OCI-LY7 (cell line): ENCODE measurements at regions not wholly inside any gene's neighbourhood (a gene's known extent, or its start where the extent isn't known, plus 50 kb on each side); places are given as distances from the start of the nearest gene placed in this dataset.

Experiments used
- CTCF ChIP-seq: fragments of 200-600 bp; sonication (generic); conservative IDR thresholded peaks from 2 replicates; pipeline ENCODE4 v1.5.1; 2014; ENCODE audit warnings: mild to moderate bottlenecking, antibody characterized with exemption, low read length, moderate library complexity, mixed read lengths
- EZH2phosphoT487 ChIP-seq: fragments of 200-600 bp; sonication (generic); IDR thresholded peaks from 2 replicates; pipeline ENCODE4 v1.6.1; 2018; ENCODE audit warnings: low read depth, borderline replicate concordance, mild to moderate bottlenecking, mixed run types, antibody characterized with exemption, low read length, moderate library complexity, mixed read lengths

- TF ChIP-seq CTCF (no peak), EZH2phosphoT487 (no peak)
Observed at GRCh38 chr4:14863418-14864364, 138.6 kb upstream of the CPEB2 start.
